Esophagus muscularis mucosa (tissue), 4 donors: ENCODE measurements at regions not wholly inside any gene's neighbourhood (a gene's known extent, or its start where the extent isn't known, plus 50 kb on each side); places are given as distances from the start of the nearest gene placed in this dataset.

ENCODE experiments used
- DNase-seq: peaks from one replicate; pipeline ENCODE4 v3.0.0-alpha.2; 2017; ENCODE audit errors: extremely low spot score
- H3K27ac ChIP-seq, 4 donors: fragments of 200-600 bp; sonication (generic); replicated peaks in 1 of 4; 1 replicate in 3 of 4; 2 replicates in 1 of 4; pipeline ENCODE4 v1.5.1; 2016 to 2019; ENCODE audit warnings: mild to moderate bottlenecking in 1 of 4
- H3K27me3 ChIP-seq, 4 donors: fragments of 200-600 bp; sonication (generic); one replicate each; pipeline versions ENCODE4 v1.5.1 to v1.6.0; 2016 to 2019
- H3K36me3 ChIP-seq, 4 donors: fragments of 200-600 bp; sonication (generic); one replicate each; pipeline ENCODE4 v1.5.1; 2016 to 2019
- H3K4me1 ChIP-seq, 4 donors: fragments of 200-600 bp; sonication (generic); one replicate each; pipeline ENCODE4 v1.5.1; 2016 to 2019
- H3K4me3 ChIP-seq, 4 donors: fragments of 200-600 bp; sonication (generic); 1 replicate in 2 of 4; 2 replicates in 2 of 4; pipeline ENCODE4 v1.5.1; 2016 to 2019; ENCODE audit warnings: mild to moderate bottlenecking in 4 of 4, moderate library complexity in 1 of 4
- H3K9me3 ChIP-seq, 4 donors: fragments of 200-600 bp; sonication (generic); 1 replicate in 3 of 4; 2 replicates in 1 of 4; pipeline ENCODE4 v1.5.1; 2016 to 2019
- CTCF ChIP-seq, 3 experiments: fragments of 200-600 bp in 2 of 3; fragments of 450-650 bp in 1 of 3; sonication (generic) in 2 of 3; IDR thresholded peaks; one replicate each; pipeline ENCODE4 v1.5.1; 2017 to 2019; ENCODE audit warnings: antibody characterized with exemption in 3 of 3, mild to moderate bottlenecking in 2 of 3, moderate library complexity in 1 of 3
- EP300 ChIP-seq: sonication (generic); formaldehyde crosslinking; IDR thresholded peaks from one replicate; pipeline ENCODE4 v1.6.1; 2017; ENCODE audit warnings: antibody characterized with exemption
- POLR2A ChIP-seq: fragments of 450-650 bp; IDR thresholded peaks from one replicate; pipeline ENCODE4 v1.6.1; 2017; ENCODE audit warnings: antibody characterized with exemption, moderate library complexity, mild to moderate bottlenecking, low read depth
- POLR2AphosphoS5 ChIP-seq, 2 donors: sonication (generic); formaldehyde crosslinking; IDR thresholded peaks; one replicate each; pipeline ENCODE4 v1.6.1; 2017; ENCODE audit warnings: antibody characterized with exemption in 2 of 2
- WGBS: methylation state at CpG from one replicate; pipeline ENCODE4 v1.1.5; 2018; 5-methylcytosine and 5-hydroxymethylcytosine counted together
- intact Hi-C: fragments of 100-400 bp; cut with DNase I; formaldehyde crosslinking; loops from one replicate; pipeline ENCODE4 v1.15.1; 2023

GRCh38 chr2:10973766-10974165, 62.0 kb downstream of the KCNF1 start:
- intact Hi-C loops: no loop called here
- DNase-seq: no peak

DNA sequence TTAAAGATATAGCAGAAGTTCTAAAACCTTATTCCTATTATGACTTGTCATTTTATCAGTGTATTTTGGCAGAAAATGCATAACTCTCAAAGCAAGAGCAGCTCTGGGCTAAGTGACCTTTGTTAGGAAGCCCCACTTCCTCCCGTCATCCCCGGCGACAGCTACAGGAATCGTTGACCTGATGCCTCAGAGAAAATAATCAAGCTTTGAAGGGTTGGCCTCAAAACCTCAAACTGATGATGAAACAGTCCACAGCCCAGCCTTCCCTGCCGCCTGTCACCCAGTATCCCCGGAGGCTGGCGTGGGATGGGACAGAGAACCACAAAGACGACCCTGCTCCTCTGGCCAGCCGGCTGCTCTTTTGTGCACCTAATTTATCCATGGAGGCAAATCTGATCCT, 65.3 kb downstream of the KCNF1 start:
- WGBS: 39% methylated on average over 9 of the region's 9 CpGs
- Histone ChIP-seq H3K27me3 (peaks cover 0 to 26% (median 0%) of the 10 kb centered on the region in 4 donors), H3K27ac (no peak overlapping the region), H3K9me3 (no peaks in the 10 kb centered on the region), H3K4me1 (no peaks in the 10 kb centered on the region), H3K36me3 (no peaks in the 10 kb centered on the region), H3K4me3 (no peak overlapping the region)
- no peak for TF ChIP-seq EP300
- no peak for TF ChIP-seq POLR2AphosphoS5 (IDR thresholded peaks at IDR 0.05)
- TF ChIP-seq CTCF (IDR thresholded peaks at IDR 0.05): no peak
- no peak for TF ChIP-seq POLR2A
- no peak for DNase-seq
- intact Hi-C loops: no loop called here

More at GRCh38 chr2:10973766-10974165, 62.0 kb downstream of the KCNF1 start:
- Histone ChIP-seq H3K4me3 (no peak overlapping the region), H3K27ac (no peak overlapping the region), H3K4me1 (no peaks in the 10 kb centered on the region), H3K27me3 (peaks cover 0 to 46% (median 0%) of the 10 kb centered on the region in 4 donors), H3K36me3 (no peaks in the 10 kb centered on the region), H3K9me3 (no peaks in the 10 kb centered on the region)
- no peak for TF ChIP-seq EP300
- TF ChIP-seq POLR2AphosphoS5 (IDR thresholded peaks at IDR 0.05): no peak
- TF ChIP-seq POLR2A: no peak
- TF ChIP-seq CTCF (IDR thresholded peaks at IDR 0.05): no peak
- WGBS: 75% methylated on average over 4 of the region's 6 CpGs

GRCh38 chr2:10977621-10978020, 65.9 kb downstream of the KCNF1 start:
- H3K36me3 ChIP-seq: no peaks in the 10 kb centered on the region
- DNase-seq: no peak
- intact Hi-C loops: no loop called here
- no peak overlapping the region for H3K4me3 ChIP-seq
- no peak for TF ChIP-seq EP300
- TF ChIP-seq POLR2AphosphoS5 (IDR thresholded peaks at IDR 0.05): no peak
- no peak for TF ChIP-seq CTCF (IDR thresholded peaks at IDR 0.05)
- TF ChIP-seq POLR2A: no peak
- H3K4me1 ChIP-seq: no peaks in the 10 kb centered on the region
- WGBS: 47% methylated on average over 7 of the region's 7 CpGs
- peaks cover 0 to 26% (median 0%) of the 10 kb centered on the region in 4 donors for H3K27me3 ChIP-seq
- no peak overlapping the region for H3K27ac ChIP-seq
- no peaks in the 10 kb centered on the region for H3K9me3 ChIP-seq

- Histone ChIP-seq H3K9me3 (no peaks in the 10 kb centered on the region), H3K27ac (no peak overlapping the region), H3K4me3 (no peak overlapping the region), H3K36me3 (no peaks in the 10 kb centered on the region), H3K4me1 (peaks cover 0 to 2% (median 0%) of the 10 kb centered on the region in 4 donors), H3K27me3 (peaks cover 0 to 28% (median 0%) of the 10 kb centered on the region in 4 donors)
- intact Hi-C loops: no loop called here
- DNase-seq: no peak
- 65% methylated on average over 22 of the region's 22 CpGs for WGBS
- no peak for TF ChIP-seq CTCF (IDR thresholded peaks at IDR 0.05)
- TF ChIP-seq POLR2A: no peak
- TF ChIP-seq POLR2AphosphoS5 (IDR thresholded peaks at IDR 0.05): no peak
- TF ChIP-seq EP300: no peak
Measured at GRCh38 chr2:10978090-10978670, 66.4 kb downstream of the KCNF1 start.

DNA sequence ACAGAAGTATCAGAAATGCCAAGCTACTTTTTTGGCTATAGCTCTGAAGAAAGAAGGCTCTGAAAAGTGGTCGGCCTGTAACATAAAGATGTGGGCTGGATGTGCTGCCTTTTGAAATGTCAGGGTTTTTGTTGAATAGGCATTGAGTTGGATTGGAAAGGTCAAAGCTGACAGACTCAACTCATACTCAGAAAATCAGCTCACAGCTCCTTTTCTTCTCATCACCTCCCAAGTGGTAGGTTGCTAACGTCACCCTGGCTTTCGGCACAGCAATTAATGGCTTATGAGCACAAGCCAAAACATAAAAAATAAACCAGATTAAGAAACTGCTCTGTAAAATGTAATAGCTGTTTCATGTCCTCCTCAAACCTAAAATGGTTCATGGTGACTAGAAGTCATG, 68.3 kb downstream of the KCNF1 start:
- TF ChIP-seq POLR2AphosphoS5 (IDR thresholded peaks at IDR 0.05): no peak
- TF ChIP-seq CTCF (IDR thresholded peaks at IDR 0.05): no peak
- no peak for TF ChIP-seq EP300
- no peak for TF ChIP-seq POLR2A

More for the DNA sequence above, 68.3 kb downstream of the KCNF1 start:
- no peak overlapping the region for H3K4me3 ChIP-seq
- H3K36me3 ChIP-seq: no peaks in the 10 kb centered on the region
- H3K27ac ChIP-seq: no peak overlapping the region
- DNase-seq: no peak
- peaks cover 0 to 7% (median 4%) of the 10 kb centered on the region in 4 donors for H3K4me1 ChIP-seq
- no peaks in the 10 kb centered on the region for H3K9me3 ChIP-seq
- 68% methylated on average over 3 of the region's 3 CpGs for WGBS
- intact Hi-C loops: no loop called here
- H3K27me3 ChIP-seq: peaks cover 0 to 44% (median 0%) of the 10 kb centered on the region in 4 donors
